Naive thymus-derived CD8-positive, alpha-beta T cell (primary cell): ENCODE measurements at regions not wholly inside any gene's neighbourhood (a gene's known extent, or its start where the extent isn't known, plus 50 kb on each side); places are given as distances from the start of the nearest gene placed in this dataset.
"Not testable (repeated sequence)": the region's sequence is repeated elsewhere in the genome, so short reads cannot be mapped to it uniquely, and the experiment has no call there.

Source experiments
- ATAC-seq, 2 donors: fragments of 150-1000 bp; cut with Tn5 transposase in 1 of 2; sonication (Bioruptor Pico), chemical (Tn5 transposase) in 1 of 2; 1 replicate in 1 of 2; 2 replicates in 1 of 2; pipeline ENCODE4 v1.10.0; 2021; ENCODE audit warnings: mild to moderate bottlenecking in 2 of 2, moderate library complexity in 2 of 2
- POLR2A ChIA-PET: fragments of 350-600 bp; sonication (Branson Sonifier 250); formaldehyde crosslinking; loops from one replicate; lab custom pipeline; 2021; ENCODE audit warnings: antibody characterized with exemption; lab: Charles Lee
- DNase-seq, 10 donors: peaks; one replicate each; pipeline versions ENCODE4 v3.0.0 to v3.0.0-alpha.2; 2020 to 2022
- H3K27ac Mint-ChIP-seq, 10 donors: one replicate each; pipeline ENCODE4 v1.8.0; 2020 to 2022; ENCODE audit warnings: mild to moderate bottlenecking in 10 of 10, mixed read lengths in 10 of 10, moderate library complexity in 4 of 10, inconsistent platforms in 1 of 10
- H3K27me3 Mint-ChIP-seq, 5 donors: one replicate each; pipeline ENCODE4 v1.8.0; 2021 to 2022; ENCODE audit warnings: mixed read lengths in 5 of 5
- H3K36me3 Mint-ChIP-seq, 3 donors: one replicate each; pipeline ENCODE4 v1.8.0; 2020 to 2022; ENCODE audit warnings: mixed read lengths in 3 of 3, mild to moderate bottlenecking in 2 of 3, inconsistent platforms in 1 of 3
- H3K4me1 Mint-ChIP-seq, 4 donors: one replicate each; pipeline ENCODE4 v1.8.0; 2021 to 2022; ENCODE audit warnings: mixed read lengths in 4 of 4
- H3K4me3 Mint-ChIP-seq, 10 donors: one replicate each; pipeline ENCODE4 v1.8.0; 2020 to 2022; ENCODE audit warnings: mild to moderate bottlenecking in 10 of 10, mixed read lengths in 10 of 10, moderate library complexity in 6 of 10, inconsistent platforms in 1 of 10
- H3K9me3 Mint-ChIP-seq, 9 donors: one replicate each; pipeline ENCODE4 v1.8.0; 2020 to 2022; ENCODE audit warnings: mixed read lengths in 9 of 9, mild to moderate bottlenecking in 3 of 9, inconsistent platforms in 1 of 9, moderate library complexity in 1 of 9

DNA sequence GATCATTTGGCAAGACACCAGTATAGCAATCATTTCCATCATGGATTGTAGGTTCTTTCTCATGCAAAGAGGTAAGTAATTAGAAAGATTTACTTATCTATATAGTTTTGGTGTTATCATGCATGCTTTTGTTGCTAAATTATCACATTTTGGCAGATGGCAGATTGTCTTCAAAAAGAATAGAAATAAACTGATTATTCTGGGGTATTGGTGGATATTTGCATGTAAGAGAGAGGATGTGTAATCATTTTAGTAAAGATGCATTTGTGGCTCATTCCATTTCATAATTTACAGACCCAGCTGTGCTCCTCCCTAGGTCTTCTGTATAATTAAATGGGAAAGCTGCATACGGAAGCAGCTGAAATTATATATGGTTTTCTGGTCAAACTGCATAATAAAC, 875.7 kb upstream of the ANO3 start:
- H3K9me3 Mint-ChIP-seq = peaks cover 6 to 33% (median 12%) of the 10 kb centered on the region in 9 donors
- H3K36me3 Mint-ChIP-seq = no peaks in the 10 kb centered on the region
- no peak overlapping the region for H3K4me3 Mint-ChIP-seq
- no peaks in the 10 kb centered on the region for H3K27me3 Mint-ChIP-seq
- POLR2A ChIA-PET = no interaction called here
- H3K4me1 Mint-ChIP-seq = no peaks in the 10 kb centered on the region
- ATAC-seq (no peak), DNase-seq (no peak)
- no peak overlapping the region for H3K27ac Mint-ChIP-seq

DNA sequence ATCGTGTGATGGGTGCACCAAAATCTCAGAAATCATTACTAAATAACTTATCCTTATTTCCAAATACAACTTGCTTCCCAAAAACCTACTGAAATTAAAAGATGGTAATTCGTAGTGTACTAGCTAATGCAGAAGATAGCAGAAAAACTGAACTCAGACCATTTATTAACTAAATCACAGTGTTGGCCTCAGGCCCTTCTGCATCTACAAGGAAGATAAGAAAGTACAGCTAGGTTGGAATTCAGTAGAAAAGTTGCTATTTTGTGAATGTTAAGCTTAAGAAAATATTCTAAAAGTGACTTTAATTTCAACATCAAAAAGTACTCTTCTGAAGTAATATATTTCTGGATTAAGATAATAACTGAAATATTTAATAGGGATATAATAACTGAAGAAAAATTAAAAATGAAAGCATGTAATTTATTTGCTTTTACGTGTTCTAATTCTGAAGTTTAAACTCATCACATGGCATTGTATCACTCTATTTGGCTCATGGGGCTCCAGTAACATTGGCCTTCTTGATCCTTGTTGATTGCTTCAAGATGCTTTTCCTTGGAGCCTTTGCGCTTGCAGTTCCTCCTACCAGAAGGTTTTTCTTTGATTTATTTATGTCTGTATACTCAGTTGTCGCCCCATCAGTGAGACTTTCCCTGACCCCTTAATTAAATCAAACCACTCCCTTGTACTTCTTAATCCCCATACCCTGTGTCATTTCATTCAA, 847.9 kb upstream of the ANO3 start:
- POLR2A ChIA-PET = no interaction called here
- ATAC-seq = no peak
- H3K4me3 Mint-ChIP-seq = no peak overlapping the region

DNA sequence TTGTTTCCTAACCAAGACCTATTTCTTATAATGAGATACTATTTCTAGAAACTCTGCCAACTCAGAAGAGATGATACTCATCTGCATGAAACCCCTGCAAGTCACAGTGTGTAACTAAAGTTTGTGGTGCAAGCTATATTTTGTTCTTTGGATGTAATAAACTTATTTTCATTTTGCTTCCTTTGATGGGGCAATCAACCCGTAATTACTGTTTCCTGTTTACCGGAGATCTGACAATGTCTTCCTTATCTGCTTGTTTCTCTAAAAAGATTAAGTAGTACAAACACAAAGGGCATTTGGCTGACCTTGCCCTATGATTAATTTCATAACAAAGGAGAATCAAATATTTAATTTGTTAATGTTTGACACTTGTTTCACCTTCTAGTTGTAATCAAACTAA, 846.6 kb upstream of the ANO3 start:
- no peak for DNase-seq
- Mint-ChIP-seq H3K9me3 (peaks cover 0 to 11% (median 5%) of the 10 kb centered on the region in 9 donors), H3K27me3 (no peaks in the 10 kb centered on the region), H3K27ac (no peak overlapping the region), H3K36me3 (no peaks in the 10 kb centered on the region), H3K4me1 (no peaks in the 10 kb centered on the region), H3K4me3 (no peak overlapping the region)
- ATAC-seq = no peak
- POLR2A ChIA-PET = no interaction called here

More for the DNA sequence above, 847.9 kb upstream of the ANO3 start:
- no peak overlapping the region for H3K27ac Mint-ChIP-seq
- no peak for DNase-seq
- no peaks in the 10 kb centered on the region for H3K36me3 Mint-ChIP-seq
- no peaks in the 10 kb centered on the region for H3K27me3 Mint-ChIP-seq
- H3K9me3 Mint-ChIP-seq = peaks cover 0 to 11% (median 5%) of the 10 kb centered on the region in 9 donors
- H3K4me1 Mint-ChIP-seq = no peaks in the 10 kb centered on the region

DNA sequence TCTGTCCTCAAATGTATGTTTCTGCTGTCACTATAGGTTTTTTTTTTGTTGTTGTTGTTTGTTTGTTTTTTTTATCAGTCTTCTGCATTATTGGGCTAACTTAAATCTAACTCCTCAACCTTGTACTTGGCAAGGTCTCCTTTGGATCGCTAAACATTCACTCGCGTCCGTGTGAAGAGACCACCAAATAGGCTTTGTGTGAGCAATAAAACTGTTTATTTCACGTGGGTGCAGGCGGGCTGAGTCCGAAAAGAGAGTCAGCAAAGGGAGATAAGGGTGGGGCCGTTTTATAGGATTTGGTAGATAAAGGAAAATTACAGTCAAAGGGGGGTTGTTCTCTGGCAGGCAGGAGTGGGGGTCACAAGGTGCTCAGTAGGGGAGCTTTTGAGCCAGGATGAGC, 845.6 kb upstream of the ANO3 start:
- POLR2A ChIA-PET, H3K27ac Mint-ChIP-seq, DNase-seq, H3K36me3 Mint-ChIP-seq, H3K4me1 Mint-ChIP-seq, ATAC-seq, H3K27me3 Mint-ChIP-seq, H3K4me3 Mint-ChIP-seq: not testable (repeated sequence)
- H3K9me3 Mint-ChIP-seq = peaks cover 0 to 20% (median 2%) of the 10 kb centered on the region in 9 donors

DNA sequence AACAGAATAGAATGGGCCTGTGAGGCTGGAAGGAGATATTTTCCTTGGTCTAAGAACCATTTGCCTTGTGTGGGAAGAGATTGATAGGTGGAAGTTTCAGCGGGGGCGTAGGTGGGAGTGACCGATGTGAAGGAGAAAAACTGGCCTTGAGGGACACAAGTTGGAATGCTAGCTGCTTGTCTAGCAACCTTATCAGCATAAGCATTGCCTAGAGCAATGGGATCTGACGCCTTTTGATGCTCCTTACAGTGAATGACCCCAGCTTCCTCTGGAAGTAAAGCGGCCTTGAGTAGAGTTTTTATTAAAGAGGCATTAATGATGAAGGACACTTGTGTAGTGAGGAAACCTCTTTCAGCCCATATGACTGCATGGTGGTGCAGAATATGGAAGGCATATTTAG, 843.8 kb upstream of the ANO3 start:
- H3K27ac Mint-ChIP-seq, ATAC-seq, POLR2A ChIA-PET, H3K4me3 Mint-ChIP-seq, H3K4me1 Mint-ChIP-seq, H3K27me3 Mint-ChIP-seq, H3K36me3 Mint-ChIP-seq, DNase-seq: not testable (repeated sequence)
- H3K9me3 Mint-ChIP-seq = peaks cover 0 to 17% (median 3%) of the 10 kb centered on the region in 9 donors

DNA sequence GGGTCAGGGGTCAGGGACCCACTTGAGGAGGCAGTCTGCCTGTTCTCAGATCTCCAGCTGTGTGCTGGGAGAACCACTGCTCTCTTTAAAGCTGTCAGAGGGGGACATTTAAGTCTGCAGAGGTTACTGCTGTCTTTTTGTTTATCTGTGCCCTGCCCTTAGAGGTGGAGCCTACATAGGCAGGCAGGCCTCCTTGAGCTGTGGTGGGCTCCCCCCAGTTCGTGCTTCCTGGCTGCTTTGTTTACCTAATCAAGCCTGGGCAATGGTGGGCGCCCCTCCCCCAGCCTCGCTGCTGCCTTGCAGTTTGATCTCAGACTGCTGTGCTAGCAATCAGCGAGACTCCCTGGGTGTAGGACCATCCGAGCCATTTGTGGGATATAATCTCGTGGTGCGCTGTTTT, 830.5 kb upstream of the ANO3 start:
- H3K9me3 Mint-ChIP-seq = peaks cover 0 to 25% (median 13%) of the 10 kb centered on the region in 9 donors
- H3K36me3 Mint-ChIP-seq, POLR2A ChIA-PET, H3K27ac Mint-ChIP-seq, DNase-seq, H3K4me3 Mint-ChIP-seq, H3K27me3 Mint-ChIP-seq, H3K4me1 Mint-ChIP-seq, ATAC-seq: not testable (repeated sequence)

DNA sequence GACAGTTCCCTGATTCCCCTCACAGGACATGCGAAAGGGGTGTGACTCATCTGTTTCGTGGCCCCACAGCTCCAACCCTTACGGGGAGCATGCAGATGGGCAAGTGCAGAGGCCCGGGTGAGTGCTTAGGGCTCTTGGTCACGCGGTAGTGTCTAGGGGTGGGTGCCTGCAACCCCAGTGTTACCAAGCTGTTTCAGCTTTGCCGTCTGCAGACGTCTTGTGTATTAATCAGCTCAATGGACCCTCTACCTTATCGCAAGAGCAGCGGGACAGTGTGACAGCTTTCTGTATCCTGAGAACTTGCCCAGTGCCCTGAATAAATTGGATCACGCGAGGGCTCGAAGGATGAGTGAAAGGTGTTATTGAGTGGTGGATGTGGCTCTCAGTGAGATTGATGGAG, 816.4 kb upstream of the ANO3 start:
- H3K36me3 Mint-ChIP-seq = no peaks in the 10 kb centered on the region
- no peak overlapping the region for H3K27ac Mint-ChIP-seq
- ATAC-seq (no peak), DNase-seq (no peak)
- H3K4me1 Mint-ChIP-seq = no peaks in the 10 kb centered on the region
- peaks cover 0 to 37% (median 10%) of the 10 kb centered on the region in 9 donors for H3K9me3 Mint-ChIP-seq
- POLR2A ChIA-PET = no interaction called here
- H3K4me3 Mint-ChIP-seq = no peak overlapping the region
- H3K27me3 Mint-ChIP-seq = no peaks in the 10 kb centered on the region

DNA sequence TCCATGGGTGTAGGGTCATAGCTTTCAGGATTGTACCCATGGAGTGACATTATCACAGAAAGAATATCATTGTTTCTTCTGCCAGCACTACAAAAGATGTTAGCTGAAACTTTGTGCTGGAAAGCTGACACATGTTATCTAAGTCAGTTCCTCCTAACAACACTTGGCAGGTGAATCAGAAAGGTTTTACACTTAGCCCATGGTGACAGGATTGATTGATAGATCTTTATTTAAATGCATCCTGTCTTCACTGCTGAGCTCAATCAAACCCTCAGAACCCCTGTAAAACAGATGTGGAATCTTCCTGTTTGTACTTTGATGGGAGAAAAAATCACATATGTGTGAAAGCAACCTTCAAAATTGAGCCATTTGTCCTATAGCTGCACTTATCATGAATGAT, 811.5 kb upstream of the ANO3 start:
- Mint-ChIP-seq H3K9me3 (peaks cover 0 to 14% (median 6%) of the 10 kb centered on the region in 9 donors), H3K27ac (no peak overlapping the region), H3K36me3 (no peaks in the 10 kb centered on the region), H3K4me1 (no peaks in the 10 kb centered on the region), H3K27me3 (no peaks in the 10 kb centered on the region), H3K4me3 (no peak overlapping the region)
- POLR2A ChIA-PET = no interaction called here
- ATAC-seq (no peak), DNase-seq (no peak)

DNA sequence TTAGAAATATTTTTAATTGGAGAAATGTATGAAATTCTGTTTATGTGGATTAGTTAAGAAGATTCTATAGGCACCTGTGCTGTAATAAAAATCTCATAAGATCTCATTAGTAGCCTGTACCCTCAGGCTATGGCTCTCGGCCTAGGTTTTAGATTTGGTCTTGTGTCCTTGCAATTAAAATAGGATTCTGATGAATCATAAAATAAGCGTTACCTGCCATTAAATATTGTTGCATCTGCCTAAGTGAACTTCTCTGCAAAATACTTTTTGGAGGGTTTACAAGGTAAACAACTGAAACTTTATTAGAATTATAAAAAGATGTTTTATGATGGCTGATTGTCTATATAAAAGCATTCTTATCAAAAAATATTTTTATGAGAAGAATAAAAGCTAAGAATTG, 804.1 kb upstream of the ANO3 start:
- no peak overlapping the region for H3K4me3 Mint-ChIP-seq
- H3K4me1 Mint-ChIP-seq = no peaks in the 10 kb centered on the region
- no peaks in the 10 kb centered on the region for H3K27me3 Mint-ChIP-seq
- POLR2A ChIA-PET = no interaction called here
- DNase-seq (no peak), ATAC-seq (no peak)
- peaks cover 0 to 9% (median 3%) of the 10 kb centered on the region in 9 donors for H3K9me3 Mint-ChIP-seq
- H3K27ac Mint-ChIP-seq = no peak overlapping the region
- no peaks in the 10 kb centered on the region for H3K36me3 Mint-ChIP-seq

DNA sequence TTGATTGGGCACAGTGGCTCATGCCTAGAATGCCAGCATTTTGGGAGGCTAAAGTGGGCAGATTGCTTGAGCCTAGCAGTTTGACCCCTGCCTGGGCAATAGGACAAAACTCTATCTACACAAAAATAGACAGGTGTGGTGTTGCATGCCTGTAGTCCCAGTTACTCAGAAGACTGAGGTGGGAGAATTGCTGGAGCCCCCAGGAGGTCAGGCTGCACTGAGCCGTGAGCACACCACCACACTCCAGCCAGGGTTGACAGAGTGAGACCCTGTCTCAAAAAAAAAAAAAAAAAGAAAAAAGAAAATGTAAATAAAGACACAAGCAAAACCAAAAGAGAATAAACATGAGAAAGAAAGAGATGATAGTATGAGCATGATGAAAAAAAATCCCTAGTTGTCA, 802.4 kb upstream of the ANO3 start:
- H3K27ac Mint-ChIP-seq = no peak overlapping the region

DNA sequence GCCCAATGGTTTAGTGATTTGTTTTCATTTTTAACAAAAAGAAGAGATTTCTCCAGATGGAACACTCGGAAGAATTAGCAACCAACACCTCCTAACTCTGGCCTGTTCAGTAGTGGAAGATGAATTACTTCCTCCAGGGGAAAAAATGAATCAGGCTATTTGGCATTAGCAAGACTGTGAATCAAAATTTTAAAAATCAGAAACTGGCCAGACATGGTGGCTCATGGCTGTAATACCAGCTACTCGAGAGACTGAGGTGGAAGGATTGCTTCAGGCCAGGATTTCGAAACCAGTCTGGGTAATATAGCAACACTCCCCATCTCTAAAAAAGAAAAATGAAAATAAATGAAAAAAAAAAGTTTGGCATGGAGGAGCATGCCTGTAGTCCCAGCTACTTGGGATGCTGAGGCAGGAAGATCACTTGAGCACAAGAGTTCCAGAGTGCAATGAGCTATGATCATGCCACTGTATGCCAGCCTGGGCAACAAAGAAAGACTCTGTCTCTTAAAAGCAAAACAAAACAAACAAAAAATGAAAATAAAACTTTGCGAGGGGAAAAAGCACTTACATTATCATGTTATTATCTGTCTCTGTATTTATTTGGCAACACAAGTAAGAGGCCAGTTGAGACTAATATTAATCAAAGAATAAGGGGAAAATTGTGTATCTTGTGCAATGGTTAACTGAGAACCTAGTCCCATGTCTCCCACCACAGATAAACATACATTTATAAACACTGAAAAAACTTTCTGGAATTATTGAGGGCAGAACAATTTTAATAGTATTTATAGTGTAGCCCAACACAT, 796.3 kb upstream of the ANO3 start:
- Mint-ChIP-seq H3K36me3 (no peaks in the 10 kb centered on the region), H3K4me3 (no peak overlapping the region), H3K27me3 (no peaks in the 10 kb centered on the region), H3K4me1 (no peaks in the 10 kb centered on the region), H3K27ac (no peak overlapping the region), H3K9me3 (peaks cover 3 to 29% (median 7%) of the 10 kb centered on the region in 9 donors)
- no peak for DNase-seq
- POLR2A ChIA-PET = no interaction called here
- no peak for ATAC-seq

More for the DNA sequence above, 802.4 kb upstream of the ANO3 start:
- POLR2A ChIA-PET = no interaction called here
- H3K36me3 Mint-ChIP-seq = no peaks in the 10 kb centered on the region
- H3K4me1 Mint-ChIP-seq = no peaks in the 10 kb centered on the region
- no peak for ATAC-seq
- no peak overlapping the region for H3K4me3 Mint-ChIP-seq
- DNase-seq = no peak
- H3K27me3 Mint-ChIP-seq = no peaks in the 10 kb centered on the region
- H3K9me3 Mint-ChIP-seq = peaks cover 0 to 14% (median 5%) of the 10 kb centered on the region in 9 donors

DNA sequence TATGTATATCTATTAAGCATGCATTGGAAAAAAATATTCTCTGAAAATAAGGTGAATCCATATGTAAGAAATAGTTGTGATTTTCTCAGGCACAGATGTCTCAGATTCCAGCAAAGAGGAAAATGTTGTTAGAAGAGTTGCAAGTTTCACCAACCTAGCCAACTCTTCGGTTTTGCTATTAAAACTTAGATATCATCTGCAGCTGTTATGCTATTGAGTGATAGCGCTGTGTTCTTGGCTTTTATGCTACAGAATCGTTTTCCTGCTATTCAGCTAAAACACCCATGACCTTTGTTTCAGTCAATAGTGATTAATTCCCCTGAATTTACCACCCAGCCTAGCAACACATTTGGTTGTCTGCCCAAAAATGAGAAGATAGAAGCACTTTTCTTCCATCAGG, 795.6 kb upstream of the ANO3 start:
- no peak for ATAC-seq
- H3K9me3 Mint-ChIP-seq = peaks cover 3 to 29% (median 6%) of the 10 kb centered on the region in 9 donors
- no peaks in the 10 kb centered on the region for H3K4me1 Mint-ChIP-seq
- no peak overlapping the region for H3K4me3 Mint-ChIP-seq
- no peaks in the 10 kb centered on the region for H3K27me3 Mint-ChIP-seq
- DNase-seq = no peak
- POLR2A ChIA-PET = no interaction called here
- H3K36me3 Mint-ChIP-seq = no peaks in the 10 kb centered on the region
- no peak overlapping the region for H3K27ac Mint-ChIP-seq

DNA sequence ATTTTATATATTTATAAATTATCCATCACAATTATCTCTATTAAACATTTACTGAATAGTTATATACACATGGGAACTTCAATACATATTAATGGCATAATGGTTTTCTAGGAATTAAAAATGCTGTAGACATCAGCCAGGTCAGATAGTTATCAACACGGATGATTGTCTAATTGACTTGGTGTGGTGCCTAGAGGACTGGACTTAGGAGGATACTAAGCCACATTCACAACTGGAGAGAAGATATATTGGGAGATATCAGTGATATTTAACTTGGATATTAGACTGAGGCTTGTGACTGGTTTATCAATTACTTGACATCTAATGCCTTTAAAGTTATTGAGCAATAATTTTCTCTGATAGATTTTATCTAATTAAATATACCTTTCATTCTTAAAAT, 794.5 kb upstream of the ANO3 start:
- H3K27me3 Mint-ChIP-seq = no peaks in the 10 kb centered on the region
- ATAC-seq (no peak), DNase-seq (no peak)
- no peak overlapping the region for H3K27ac Mint-ChIP-seq
- H3K4me1 Mint-ChIP-seq = no peaks in the 10 kb centered on the region
- peaks cover 3 to 30% (median 8%) of the 10 kb centered on the region in 9 donors for H3K9me3 Mint-ChIP-seq
- H3K4me3 Mint-ChIP-seq = no peak overlapping the region
- POLR2A ChIA-PET = no interaction called here
- no peaks in the 10 kb centered on the region for H3K36me3 Mint-ChIP-seq
